Tibial nerve (tissue), 4 donors: ENCODE measurements at regions not wholly inside any gene's neighbourhood (a gene's known extent, or its start where the extent isn't known, plus 50 kb on each side); places are given as distances from the start of the nearest gene placed in this dataset.

Experiments
- EP300 ChIP-seq, 2 donors: sonication (generic); formaldehyde crosslinking; IDR thresholded peaks; one replicate each; pipeline ENCODE4 v1.6.1; 2017; ENCODE audit warnings: antibody characterized with exemption in 2 of 2, mild to moderate bottlenecking in 1 of 2
- POLR2A ChIP-seq, 2 donors: fragments of 450-650 bp; IDR thresholded peaks; one replicate each; pipeline ENCODE4 v1.6.1; 2017; ENCODE audit warnings: antibody characterized with exemption in 2 of 2, mild to moderate bottlenecking in 2 of 2, moderate library complexity in 2 of 2
- TF ChIP-seq, protein P1 (sequence below), 5 experiments: fragments of 200-600 bp in 3 of 5; fragments of 450-650 bp in 2 of 5; sonication (generic) in 3 of 5; IDR thresholded peaks; one replicate each; pipeline ENCODE4 v1.5.1; 2016 to 2019; ENCODE audit warnings: antibody characterized with exemption in 5 of 5, mild to moderate bottlenecking in 3 of 5, moderate library complexity in 2 of 5

DNA sequence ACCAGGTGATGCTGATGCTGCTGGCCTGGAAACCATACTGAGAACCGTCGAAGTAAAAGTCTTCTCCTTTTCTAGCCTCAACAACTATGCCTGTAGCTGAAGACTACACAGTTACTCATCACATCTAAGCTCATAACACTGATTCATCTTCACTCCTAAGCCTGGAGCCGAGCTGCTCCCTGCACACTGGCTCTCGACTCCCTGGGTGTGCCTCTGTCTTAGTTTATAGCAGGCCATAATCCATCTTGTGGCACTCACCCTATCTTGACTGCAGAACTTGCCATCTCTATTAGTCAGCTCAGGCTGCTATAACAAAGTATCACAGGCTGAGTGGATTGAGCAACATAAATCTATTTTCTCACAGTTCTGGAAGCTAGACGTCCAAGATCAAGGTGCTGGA is 191.0 kb downstream of the UNC5CL start:
- TF ChIP-seq, protein P1, sequence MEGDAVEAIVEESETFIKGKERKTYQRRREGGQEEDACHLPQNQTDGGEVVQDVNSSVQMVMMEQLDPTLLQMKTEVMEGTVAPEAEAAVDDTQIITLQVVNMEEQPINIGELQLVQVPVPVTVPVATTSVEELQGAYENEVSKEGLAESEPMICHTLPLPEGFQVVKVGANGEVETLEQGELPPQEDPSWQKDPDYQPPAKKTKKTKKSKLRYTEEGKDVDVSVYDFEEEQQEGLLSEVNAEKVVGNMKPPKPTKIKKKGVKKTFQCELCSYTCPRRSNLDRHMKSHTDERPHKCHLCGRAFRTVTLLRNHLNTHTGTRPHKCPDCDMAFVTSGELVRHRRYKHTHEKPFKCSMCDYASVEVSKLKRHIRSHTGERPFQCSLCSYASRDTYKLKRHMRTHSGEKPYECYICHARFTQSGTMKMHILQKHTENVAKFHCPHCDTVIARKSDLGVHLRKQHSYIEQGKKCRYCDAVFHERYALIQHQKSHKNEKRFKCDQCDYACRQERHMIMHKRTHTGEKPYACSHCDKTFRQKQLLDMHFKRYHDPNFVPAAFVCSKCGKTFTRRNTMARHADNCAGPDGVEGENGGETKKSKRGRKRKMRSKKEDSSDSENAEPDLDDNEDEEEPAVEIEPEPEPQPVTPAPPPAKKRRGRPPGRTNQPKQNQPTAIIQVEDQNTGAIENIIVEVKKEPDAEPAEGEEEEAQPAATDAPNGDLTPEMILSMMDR (IDR thresholded peaks at IDR 0.05) = no peak
- TF ChIP-seq POLR2A (IDR thresholded peaks at IDR 0.05) (no peak), EP300 (IDR thresholded peaks at IDR 0.05) (no peak)
